ENCODE measurements at regions not wholly inside any gene's neighbourhood (a gene's known extent, or its start where the extent isn't known, plus 50 kb on each side); places are given as distances from the start of the nearest gene placed in this dataset.

DNA sequence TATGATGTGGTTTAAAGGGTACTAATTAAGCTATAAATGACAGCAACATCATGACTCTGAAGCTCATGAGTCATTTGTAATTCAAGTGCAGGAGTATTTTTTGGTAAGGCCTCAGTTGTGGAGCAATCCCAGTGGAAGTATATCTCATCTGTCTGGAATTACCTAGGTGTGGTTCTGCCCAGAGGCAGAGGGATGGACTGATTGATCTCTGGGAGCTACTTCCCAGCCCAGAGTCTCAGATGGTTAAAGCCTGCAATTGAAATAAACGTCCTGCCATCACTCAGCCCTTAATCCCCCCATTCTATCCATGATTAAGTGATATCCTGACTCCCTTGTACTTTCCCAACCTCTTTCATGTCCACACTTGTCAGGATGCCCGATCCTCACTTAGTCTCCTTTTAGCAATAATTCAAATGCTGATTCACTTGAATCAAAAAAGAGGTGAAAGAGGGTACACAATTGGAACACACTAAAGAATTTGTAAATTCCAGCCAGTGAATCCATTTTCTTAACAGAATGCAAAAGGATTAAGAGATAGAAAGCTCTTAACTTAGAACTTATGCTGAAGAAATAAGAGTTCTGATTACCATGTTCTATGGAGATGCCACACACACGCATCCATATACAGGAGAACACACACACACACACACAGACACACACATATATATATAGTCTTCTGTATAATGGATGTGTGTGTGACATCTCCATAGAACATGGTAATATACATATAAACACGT is 664.4 kb downstream of the NYAP2 start:
- DNase-seq = no peak

GRCh38 chr2:226059961-226060627 is 660.6 kb downstream of the NYAP2 start:
- no peak for DNase-seq

DNA sequence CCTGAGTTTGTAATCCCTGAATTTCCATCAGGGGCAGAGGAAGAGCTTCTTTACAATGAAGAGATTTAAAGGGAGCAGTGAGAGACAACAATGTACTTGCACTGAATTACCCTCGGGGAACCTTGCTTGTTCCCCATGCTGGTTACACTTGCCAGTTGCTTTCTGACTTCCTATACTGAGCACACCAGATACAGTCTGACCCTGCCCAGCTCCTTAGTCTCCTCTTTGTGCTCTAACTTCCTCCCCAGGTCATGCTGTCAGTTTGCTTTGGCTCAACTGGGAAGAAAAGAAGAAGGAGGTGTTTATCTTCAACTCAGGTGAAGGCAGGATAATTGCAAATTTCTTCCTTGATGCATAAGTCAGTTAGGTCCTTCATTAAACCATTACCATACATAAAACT is 658.4 kb downstream of the NYAP2 start:
- DNase-seq = no peak

DNA sequence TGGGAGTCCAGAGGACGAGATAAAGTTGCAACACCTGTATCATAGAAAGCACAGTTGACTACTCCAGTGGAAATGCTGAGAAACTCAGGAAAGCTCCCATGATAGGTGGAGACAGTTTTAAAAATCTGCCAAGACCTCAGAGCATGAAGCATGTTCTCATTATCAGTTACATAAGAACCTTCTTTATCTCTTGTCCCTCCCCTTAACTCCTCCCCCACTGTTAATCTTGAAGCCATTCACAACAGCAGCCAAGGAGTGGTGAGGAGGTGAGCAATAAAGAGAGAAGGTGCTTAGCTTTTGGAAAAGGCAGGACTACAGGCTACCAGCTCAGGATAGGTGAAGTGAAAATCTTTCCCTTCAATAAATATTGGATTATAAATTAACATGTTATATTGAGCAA is 657.9 kb downstream of the NYAP2 start:
- DNase-seq = no peak

DNA sequence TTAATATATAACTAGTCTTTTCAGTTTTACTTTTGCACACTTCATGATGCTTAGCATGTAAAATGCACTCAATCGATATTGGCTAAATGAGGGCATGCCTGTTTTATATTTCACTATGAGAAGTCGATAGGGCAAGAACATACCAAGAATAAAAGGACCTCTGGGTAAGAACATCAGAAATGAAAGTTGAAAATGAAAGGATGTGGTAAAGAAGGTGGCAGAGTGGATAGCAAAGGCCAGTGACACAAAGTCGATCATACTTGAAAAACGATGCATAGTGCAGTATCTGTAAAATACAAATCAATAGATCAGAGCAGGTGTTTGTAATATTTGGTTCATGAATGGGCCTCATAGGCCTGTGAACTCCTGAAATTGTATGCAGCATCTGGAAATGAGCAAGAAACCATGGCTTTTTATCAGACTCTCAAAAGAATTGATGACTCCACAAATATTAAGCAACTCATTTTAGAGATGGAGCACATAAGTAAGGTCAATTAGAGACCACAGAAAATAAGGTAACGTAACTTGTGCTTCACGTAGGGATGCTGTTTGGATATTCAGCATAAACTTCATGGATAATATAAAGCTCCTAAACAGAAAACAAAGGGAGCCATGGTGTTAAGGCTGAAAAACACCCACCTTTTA is 653.4 kb downstream of the NYAP2 start:
- no peak for DNase-seq

- DNase-seq = no peak
Measured at GRCh38 chr2:226050822-226051221, 651.3 kb downstream of the NYAP2 start.

DNA sequence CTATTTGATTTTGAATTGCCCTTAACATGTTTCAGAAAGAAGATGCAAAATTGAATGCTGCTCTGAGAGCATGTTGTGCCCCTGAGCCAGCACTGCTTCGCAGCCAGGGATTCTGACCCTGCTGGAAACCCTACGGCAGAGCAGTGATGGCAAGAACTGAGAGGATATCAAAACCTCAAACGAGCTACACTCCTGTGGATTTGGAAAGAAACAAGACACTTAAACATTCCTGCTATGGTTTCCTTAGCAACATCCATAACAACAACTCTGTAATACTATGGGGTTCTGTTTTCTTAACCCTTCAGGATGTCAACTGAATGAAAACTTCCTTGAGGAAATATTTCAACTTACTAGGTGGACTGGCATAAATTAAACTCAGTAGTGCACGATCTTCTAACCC is 649.1 kb downstream of the NYAP2 start:
- no peak for DNase-seq

DNA sequence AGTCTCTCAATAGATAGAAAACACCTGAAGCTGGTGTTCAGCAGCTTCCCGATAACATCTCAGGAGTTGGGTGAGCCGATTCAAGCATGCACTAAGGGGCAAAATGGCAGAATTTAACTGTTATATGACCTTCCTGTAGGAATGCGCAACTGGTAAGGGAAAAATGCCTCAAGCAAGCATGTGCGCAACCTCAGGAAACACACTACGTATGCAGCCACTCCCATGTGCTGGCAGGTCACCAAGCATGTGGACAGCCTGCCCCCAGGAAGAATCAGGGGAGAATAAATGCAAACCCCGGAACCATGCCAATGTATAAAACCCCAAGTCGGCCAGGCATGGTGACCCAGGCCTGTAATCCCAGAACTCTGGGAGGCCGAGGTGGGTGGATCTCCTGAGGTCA is 645.6 kb downstream of the NYAP2 start:
- no peak for DNase-seq

DNA sequence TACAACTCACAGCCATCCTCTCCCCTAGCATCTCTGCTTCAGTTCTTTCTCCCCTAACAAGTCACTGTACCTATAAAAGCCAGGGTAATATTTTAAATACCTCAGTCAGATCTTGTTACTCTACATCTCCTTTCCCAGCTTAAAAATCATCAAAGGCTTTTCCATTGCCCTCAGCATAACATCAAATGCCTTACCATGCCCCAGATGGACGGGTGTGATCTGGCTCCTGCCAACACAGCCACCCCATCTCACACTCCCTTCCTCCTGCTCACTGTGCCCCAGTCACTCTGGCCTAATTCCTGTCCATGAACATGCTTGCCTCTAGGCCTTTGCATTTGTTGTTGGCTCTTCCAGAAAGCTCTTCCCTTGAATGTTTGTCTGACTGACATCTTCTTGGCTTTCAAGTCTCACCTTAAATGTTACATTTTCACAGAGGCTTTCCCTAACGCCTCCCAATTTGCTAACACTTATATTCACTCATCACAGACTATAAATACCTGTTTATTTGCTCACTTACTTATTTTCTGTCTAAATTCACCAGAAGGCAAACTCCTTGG is 640.9 kb downstream of the NYAP2 start:
- DNase-seq = no peak

GRCh38 chr2:226037526-226037925 is 638.0 kb downstream of the NYAP2 start:
- DNase-seq = no peak

- no peak for DNase-seq
Measured at GRCh38 chr2:226031647-226032501, 632.4 kb downstream of the NYAP2 start.

- DNase-seq = no peak
Measured at GRCh38 chr2:226030788-226031646, 631.5 kb downstream of the NYAP2 start.

DNA sequence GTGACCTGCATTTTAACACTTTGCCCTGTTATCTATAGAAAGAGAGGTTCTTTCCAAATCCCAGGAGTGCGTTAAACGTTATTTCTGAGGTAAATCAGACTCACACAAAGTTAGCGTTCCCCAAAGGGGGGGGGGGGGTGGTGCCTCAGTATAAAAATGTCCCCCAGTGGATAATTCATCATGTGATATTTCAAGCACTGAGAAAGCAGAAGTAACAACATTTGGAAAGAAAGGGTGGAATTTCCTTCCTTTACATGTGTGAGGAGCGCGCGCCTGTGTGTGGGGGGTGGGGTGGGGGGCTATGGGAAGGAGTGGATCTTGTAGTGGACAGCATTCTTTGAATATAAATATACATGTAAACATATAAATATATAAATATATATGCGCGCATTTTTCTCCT is 630.9 kb downstream of the NYAP2 start:
- no peak for DNase-seq

DNA sequence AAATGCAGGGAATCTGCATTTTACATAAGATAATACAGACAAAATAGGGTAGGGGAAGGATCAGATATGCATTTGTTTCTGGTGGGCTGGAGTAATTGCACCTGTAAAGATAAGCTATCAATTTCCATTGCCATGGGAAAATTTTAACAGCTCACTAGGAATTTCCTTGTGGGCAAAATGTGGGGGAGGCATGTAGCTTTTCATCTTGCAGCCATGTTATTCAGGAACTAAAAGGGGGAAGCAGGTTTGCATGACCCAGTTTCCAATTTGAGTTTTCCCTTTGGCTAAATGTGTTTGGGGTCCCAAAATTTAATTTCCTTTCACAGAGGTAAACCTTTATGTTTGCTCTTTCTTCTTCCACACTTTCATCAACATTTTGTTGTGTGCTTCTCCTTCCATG is 624.4 kb downstream of the NYAP2 start:
- no peak for DNase-seq

GRCh38 chr2:226023383-226023782 is 623.9 kb downstream of the NYAP2 start:
- no peak for DNase-seq

- no peak for DNase-seq
Measured at GRCh38 chr2:226020956-226021355, 621.4 kb downstream of the NYAP2 start.

DNA sequence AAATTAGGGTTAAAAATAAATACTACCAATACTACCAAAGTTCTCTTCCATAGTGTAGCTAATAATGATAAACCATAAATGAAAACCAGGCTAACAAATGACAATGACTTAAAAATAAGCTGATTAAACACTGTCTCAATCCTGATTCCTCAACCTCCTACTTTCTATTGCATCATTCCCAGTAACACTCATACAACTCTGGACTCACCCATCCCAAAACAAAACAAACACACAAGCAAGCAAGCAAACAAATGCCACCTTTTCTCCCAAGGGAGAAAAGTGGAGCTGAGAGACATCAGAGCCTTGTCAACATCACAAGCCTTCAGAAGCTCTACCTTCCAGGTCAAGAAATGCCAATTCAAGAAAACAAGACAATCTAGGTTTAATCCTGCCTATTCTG is 620.7 kb downstream of the NYAP2 start:
- DNase-seq = no peak

- no peak for DNase-seq
Measured at GRCh38 chr2:226018641-226019040, 619.1 kb downstream of the NYAP2 start.

DNA sequence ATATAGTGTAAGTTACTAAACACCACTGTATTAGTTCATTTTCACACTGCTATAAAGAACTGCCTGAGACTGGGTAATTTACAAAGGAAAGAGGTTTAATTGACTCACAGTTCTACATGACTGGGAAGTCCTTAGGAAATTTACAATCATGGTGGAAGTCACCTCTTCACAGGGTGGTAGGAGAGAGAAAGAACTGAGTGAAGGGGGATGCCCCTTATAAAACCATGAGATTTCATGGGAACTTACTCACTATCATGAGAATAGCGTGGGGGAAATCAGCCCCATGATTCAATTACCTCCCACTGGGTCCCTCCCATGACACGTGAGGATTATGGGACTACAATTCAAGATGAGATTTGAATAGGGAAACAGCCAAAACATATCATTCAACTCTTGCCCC is 618.0 kb downstream of the NYAP2 start:
- no peak for DNase-seq

DNA sequence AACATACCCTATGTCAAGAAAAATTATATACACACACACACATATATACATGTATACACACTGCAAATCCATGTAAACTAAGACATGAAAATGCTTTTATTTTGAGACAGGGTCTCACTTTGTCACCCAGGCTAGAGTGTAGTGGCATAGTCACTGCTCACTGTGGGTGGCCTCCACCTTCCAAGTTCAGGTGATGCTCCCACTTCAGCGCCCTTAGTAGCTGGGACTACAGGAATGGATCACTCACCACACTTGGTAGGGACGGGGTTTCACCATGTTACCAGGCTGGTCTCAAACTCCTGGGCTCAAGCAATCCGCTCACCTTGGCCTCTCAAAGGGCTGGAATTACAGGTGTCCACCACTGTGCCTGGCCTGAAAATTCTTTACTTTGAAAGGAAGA is 617.6 kb downstream of the NYAP2 start:
- DNase-seq = no peak

DNA sequence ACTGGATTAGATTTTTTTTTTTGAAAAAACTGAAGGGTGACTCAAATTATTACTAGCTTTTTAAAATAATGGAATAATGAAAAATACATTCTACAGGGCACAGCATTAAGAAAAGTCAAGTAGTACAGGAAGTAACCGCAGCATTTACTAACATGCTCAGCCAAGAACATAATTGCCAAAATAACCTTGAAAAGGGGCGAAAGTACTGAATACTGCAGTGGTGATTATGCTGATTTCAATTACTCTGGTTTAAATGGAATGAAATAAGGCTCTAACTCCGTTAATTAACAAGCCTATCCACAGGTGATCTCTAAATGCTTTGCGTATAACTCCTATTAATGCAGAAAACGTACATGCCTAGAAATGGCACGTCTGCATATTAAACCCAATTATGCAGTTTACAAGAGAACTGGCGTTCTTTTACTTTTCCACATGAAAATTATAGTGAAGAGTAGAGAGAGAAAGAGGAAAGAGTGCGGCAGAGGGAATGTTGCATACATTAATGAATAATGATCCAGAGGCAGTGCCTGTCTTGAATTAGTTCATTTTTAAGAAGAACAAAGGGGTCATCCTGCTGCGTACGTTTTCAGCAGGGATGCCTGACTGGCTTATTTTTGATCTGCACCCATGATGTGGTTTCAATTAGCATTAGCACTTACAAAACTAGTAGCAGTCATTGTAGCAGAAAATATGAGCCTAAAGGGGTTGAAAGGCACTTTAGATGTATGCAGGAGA is 612.4 kb downstream of the NYAP2 start:
- DNase-seq = no peak

All from GDM1 (cell line).